Cardiac septum (tissue), 1 donor: ENCODE measurements at regions not wholly inside any gene's neighbourhood (a gene's known extent, or its start where the extent isn't known, plus 50 kb on each side); places are given as distances from the start of the nearest gene placed in this dataset.
A peak's percentile ranks its signal among the peaks of the same experiment; 100 is the strongest.

Experiments used
- DNase-seq: peaks from one replicate; pipeline ENCODE4 v3.0.0-alpha.2; 2020; ENCODE audit warnings: low spot score
- intact Hi-C: fragments of 100-400 bp; cut with DNase I; formaldehyde crosslinking; loops from one replicate; pipeline ENCODE4 v1.14.0; 2022
- donor health status: DM: no; HTN: no; CAD: no.

DNA sequence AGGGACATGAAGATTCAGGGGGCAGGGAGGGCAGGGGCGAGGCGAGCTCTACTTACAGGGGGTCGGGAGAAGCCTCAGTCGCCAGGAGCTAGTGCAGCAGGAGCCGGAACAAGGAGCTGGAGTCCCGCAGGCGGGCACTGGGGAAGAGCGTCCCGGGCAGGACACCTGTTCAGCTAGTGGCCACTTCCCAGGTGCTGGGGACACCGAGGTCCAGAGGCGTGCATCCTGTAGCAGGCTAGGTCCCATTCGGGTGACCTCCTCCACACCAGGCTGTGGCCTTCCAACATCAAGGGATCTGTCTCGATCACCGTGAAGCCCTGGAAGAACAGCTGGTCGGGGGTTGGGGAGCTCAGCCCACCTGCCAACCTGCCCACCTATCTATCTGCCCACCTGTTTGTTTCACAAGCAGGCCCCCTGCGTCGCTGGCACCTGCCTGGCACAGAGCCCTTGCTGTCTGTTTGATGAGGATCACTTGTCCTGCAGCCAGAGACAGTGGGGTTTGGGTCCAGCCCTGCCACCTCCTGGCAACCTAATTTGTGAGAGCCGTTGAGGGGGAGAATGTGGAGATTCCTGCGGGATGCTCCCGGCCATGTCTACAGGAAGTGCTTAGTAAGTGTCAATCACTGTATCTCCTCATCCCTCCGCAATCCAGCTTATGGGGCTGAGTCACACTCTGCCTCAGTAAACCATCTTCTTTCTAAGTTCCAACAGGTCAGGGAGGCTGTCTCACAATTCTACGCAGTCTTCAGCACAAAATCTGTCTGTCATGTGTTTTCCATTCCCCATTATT lies 940.9 kb downstream of the BRD1 start:
- DNase-seq = peak; percentile 73
- intact Hi-C loops = no loop called here

DNA sequence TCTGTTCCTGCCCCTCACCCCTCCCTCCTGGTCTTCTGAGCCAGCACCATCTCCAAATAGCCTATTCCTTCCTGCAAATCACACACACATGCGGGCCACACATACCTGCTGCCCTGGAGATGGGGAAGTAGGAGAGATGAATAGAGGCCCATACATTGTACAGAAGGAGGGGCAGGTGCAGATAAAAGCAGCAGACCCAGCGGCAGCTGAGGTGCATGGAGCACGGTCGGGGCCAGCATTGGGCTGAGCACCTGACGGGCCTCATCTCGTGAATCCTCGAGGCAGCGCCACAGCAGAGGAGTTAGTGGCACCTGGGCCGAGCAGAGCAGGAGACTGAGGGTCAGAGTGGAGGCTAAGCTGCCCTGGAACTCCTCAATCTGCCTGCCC lies 941.8 kb downstream of the BRD1 start:
- intact Hi-C loops = no loop called here
- DNase-seq = peak; percentile 51

DNA sequence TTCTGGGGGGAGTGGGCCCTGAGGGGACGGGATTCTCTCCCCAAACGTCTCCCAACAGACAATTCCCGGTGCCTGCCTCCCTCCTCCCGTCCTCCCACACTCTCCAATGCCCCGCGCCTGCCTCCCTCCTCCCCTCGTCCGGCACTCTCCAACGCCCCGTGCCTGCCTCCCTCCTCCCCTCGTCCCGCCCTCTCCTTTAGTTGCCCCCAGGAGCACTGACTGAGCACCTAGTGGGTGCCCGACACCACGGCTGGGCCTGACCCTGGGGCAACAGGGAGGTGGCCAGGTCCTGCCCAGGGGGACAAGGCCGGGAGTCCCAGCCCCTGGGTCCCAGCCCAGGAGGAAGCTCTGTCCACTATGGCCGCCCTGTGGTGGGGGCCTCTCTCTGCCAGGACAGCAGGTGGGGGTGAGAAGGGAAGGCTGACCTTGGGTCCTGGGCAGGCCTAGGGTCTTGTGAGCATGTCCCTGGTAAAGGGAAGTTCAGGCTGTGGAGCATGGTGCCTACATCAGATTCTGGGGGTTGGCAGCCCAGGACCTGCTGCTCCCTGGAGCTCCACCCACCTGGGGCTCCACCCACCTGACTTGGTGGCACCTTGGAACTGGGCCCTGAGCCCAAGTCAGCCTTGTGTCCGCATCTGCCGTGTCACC lies 942.3 kb downstream of the BRD1 start:
- peak; percentile 60 for DNase-seq
- intact Hi-C loops = no loop called here

DNA sequence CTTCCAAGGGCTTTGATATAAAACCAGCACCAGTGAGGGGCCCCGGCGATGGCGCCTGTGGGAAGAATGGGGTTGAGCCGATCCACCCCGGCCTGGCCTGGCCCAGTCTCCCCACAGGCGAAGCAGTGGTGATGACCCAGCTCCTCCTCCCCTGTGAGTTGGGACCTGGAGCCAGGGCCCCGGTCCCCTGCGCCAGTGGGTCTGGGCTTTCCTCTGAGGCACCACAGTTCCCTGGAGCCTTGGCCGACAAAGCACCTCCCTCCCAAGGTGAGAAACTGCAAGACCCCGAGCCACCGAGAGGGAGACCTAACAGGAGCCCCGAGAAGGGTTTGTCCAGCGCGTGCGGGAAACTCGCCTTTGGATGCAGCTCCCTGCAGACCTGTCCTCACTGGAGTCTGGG lies 942.9 kb downstream of the BRD1 start:
- intact Hi-C loops = no loop called here
- peak; percentile 62 for DNase-seq

DNA sequence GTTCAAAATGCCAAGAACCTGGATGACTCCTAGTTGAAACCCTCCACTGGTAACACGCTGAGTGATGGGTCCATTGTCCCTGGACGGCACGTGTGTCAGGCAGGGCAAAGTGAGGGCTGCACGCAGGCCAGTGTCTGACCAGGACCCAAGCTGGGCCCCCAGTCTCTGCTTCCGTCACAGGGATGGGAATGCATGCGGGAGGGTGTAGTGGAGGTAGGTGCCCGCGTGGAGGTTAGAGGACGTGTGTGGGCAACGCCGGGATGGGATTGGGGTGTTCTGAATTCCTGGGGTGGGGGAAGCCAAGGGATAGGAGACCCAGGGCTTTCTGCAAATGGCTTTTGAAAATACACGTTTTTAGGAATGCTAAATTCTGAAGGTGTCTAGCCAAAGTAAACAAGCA lies 943.3 kb downstream of the BRD1 start:
- intact Hi-C loops = no loop called here
- DNase-seq = peak; percentile 44

DNA sequence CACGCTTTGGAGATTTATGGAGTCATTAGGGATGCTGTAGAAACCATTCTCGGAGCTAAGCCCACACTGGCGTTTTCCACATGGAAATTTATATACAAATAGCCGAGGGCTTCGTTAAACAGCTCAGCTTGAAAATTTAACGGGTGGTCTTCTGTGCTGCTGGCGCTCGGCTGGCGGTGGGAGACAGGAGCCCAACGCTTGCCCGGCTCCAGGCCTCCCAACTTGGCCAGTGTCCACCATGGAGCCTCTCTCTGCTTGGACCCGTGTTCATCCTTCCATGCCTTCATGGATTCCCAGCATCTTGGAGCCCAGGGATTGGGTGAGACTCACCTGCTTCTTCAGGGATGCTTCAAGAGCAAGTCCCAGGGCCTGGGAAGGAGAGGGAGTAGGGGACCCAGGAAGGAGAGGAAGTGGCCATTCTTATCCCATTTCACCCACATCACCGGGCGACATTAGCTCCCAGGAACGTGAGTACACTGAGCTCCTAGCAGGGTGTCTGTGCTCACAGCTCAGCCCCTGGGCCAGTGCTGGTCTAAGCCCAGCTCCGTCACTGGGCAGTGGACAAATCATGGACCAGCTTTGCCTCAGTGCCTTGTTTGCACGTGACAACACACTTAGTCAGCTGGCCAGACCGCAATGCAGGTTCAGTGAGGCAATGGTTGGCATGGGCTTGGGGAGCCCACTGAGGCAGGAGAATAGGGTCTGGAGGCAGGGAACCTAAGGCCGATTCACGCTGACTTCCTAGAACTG lies 944.3 kb downstream of the BRD1 start:
- intact Hi-C loops = no loop called here
- DNase-seq = peak; percentile 31

DNA sequence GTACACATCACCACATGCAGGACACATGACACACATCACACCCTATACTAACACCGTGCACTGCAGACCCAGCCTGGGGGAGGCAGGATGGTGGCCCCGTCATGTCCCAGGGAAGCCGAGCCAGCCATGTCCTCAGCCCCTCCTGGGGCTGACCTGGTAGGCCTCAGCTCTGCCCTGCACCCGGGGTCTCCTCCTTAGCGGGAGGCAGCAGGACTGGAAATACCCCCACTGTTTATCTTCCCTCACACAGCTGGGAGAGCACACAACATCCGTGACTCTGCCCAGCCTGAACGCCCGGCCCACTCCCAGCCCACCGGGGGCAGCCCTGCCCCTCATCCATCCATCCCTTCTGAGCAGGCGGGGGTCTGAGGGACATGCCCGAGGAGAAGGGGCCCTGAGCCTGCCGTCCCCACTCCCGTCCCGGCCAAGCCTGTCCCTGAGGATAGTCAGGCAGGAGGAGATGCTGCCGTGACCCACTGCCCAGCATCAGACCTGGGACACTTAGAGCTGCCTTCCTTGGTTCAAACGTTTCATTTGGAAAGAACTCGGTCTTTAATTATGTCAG lies 945.0 kb downstream of the BRD1 start:
- intact Hi-C loops = no loop called here
- DNase-seq = peak; percentile 55

DNA sequence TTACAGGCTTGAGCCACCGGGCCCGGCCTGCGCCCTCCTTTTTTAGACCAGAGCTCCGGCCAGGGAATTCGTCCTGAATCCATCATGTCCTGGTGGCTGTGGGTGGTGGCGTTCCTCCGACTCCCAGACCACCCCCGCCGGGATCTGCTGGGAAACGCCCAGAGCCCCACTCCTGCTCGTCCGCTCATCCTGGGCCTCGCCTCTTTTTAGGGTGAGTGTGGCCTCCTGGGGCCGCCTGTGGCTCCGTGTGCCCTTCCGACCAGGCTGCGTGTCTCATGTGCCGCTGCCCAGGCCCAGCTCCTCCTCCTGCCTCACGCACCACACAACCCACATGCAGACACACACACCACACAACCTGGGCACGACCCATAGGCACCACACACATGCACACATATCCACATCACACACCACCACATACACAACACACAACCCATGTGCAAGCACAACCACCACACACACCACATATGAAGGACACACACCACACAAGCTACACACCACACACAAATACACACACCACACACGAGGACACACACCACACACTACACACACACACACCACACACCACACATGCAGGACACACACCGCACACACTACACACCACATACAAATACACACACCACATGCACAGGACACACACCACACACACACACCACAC lies 946.2 kb downstream of the BRD1 start:
- peak; percentile 51 for DNase-seq
- intact Hi-C loops = no loop called here

DNA sequence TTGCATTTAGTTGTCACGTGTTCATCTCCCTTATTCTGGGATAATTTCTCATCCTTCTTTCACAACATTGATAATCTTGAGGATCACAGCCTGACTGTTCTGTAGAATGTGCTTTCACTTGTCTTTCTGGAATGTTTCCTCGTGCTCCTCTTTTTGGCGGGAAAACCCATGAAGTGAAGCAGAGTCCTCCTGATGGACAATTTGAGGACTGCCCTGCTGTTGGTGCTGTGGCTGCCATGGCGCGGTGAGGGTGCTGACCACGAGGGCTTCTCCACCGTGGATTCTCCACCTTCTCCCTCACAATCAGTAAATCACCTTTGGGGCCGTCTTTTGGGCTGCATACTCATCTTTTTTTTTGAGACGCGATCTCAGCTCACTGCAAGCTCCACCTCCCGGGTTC lies 946.9 kb downstream of the BRD1 start:
- intact Hi-C loops = no loop called here
- peak; percentile 17 for DNase-seq

DNA sequence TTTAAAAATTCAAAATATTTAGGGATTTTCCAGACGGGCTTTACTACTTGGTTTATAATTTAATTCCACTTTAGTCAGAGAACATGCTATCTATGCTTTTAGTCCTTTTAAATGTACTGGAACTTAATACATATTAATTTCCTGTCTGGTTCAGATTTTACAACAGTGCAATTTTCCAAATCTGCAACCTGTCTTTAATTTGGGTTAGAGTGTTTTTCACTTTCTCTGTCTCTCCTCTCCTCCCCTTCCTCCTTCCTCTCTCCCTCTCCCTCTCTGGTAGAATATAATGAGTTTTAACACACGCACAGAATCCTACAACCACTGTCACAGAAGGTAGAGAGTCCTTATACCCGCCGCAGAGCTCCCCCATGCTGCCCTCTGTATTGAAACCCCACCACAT lies 950.7 kb downstream of the BRD1 start:
- intact Hi-C loops = no loop called here
- DNase-seq = no peak

DNA sequence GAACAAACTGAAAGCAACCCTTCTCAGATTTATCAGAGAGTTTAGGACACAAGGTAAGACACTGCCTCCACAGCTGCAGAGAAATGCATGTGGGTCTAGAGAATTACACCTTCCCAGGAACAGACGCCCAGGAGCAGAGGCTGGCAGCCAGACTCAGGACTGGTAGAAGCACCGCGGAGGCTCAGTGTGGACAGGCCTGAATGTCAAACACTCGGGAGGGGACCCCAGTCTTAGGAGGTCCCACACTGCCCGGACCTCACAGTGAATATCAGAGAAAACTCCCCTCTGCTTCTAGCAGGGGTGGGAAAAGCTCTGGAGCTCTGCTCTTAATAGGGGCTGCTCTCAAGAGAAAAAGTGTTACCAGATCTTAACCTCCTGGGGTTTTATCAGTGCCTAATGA lies 952.7 kb downstream of the BRD1 start:
- intact Hi-C loops = no loop called here
- peak; percentile 31 for DNase-seq

DNA sequence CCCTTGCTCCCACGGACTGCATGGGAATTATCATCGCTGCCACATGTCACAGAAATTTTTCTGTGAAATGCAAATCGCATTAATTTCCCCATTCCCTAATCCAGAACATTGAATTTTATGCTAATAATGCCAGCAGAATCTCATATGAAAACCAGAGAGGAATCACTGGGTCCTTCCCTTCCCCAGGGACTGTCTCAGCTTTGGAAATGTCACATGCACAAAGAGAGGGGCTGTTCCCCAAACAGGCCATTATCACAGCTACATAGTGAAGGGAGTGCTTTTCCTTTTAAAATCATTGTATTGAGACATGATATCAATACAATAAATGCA lies 954.5 kb downstream of the BRD1 start:
- intact Hi-C loops = no loop called here
- no peak for DNase-seq

DNA sequence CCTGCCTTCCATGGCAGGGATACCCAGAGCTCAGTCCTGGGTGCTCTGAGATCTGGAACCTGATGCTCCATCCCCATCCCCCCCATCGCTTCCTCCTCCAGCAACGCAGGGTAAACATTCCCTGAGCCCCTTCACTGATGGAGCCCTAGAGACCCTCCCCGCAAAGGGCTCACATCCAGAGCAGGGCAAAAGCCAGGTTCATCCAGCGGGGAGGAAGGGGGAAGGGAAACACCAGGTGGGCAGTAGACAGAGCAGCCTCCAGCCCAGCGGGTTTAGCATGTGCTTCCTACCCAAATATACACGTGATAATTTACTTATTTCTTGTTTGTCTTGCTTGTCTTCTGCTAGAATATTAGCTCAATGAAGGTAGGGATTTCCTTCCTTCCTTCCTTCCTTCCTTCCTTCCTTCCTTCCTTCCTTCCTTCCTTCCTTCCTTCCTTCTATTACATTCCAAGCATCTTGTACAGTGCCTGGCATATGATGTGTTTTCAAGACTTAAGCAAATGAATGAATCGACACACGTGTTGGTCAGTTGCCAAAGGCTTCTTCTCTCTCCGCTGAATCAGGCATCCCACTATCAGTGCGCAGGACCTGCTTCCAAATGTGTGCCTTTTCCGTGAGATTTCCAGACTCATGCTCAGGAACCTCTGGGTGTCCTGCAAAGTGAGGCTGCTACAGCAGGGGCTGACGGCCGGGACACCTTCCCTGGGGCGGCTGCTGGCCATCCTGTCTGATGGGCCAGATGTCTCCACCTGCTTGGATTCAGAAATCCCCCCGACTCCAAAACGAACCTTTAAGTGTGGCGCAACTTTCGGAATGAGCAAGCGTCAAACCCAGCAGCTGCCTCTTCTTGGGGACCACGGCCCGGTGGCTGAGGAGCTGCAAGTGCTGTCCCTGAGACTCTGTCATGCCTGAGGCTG lies 955.1 kb downstream of the BRD1 start:
- DNase-seq = peak; percentile 65
- intact Hi-C loops = no loop called here

DNA sequence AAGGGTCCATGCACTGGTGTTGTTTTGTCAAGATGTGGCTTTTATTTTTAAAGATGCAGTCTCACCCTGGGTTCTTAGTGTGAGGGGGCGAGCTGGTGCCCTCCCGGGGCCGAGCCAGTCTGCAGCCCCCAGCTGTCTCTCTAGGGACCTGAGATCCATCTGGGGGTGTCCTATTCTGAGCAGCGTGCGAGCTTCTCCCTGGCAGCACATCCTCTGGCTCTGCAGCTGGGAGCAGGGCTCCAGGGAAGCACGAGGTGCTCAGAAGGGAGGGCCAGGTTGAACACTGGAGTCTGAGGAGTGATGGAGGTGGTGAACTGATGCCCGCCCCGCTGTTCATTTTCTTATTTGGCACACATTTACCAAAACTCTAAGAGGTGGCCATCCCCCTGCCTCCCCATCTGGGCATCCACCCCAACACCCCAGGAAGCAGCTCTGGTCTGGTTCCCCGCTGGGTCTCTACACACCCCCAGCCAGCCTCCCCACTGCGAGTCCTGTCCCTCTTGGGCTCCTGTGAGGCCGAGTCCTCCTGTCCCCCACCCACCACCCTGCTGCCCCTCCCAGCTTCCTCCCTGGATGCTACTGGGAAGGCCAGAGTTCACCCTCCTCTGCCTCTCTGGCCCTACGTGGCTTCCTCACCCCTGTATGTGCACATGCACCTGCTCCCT lies 956.4 kb downstream of the BRD1 start:
- intact Hi-C loops = no loop called here
- peak; percentile 35 for DNase-seq

DNA sequence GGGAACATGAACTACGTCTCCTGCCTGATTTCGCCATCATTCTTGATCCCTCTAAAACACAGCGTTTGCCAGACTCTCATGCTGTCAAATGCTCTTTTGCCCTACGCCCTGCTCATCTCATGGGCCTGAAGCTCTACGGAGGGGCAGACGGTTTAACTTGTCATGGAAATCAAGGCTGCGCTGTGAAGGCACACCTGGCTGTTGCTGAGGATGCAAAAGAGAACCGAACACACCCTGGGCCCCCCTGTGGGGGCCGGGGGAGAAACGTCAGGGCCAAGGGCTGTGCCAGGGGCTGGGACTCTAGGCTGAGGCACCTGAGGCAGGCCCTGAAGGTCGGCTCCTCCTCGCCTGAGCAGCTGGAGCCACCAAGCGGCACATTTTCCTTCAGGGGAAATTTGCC lies 957.2 kb downstream of the BRD1 start:
- intact Hi-C loops = no loop called here
- DNase-seq = peak; percentile 39

DNA sequence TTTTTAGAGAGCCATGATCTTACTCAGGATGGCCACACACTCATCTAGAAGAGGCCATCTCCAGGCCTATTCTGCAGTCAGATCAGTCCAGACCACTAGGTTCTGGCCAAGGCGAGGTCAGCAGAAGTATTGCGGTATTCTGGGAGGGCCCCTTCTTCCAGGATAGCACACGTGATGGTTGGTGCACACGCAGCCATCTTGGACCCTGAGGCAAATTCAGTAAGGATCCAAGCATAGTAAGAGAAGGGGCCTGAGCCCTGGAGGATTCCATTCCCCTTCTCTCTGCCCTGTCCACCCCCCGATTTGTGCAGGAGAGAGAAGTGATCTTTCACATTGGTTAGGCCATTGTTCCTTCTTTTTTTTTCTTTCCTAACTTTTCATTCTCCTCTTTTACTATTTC lies 957.9 kb downstream of the BRD1 start:
- peak; percentile 12 for DNase-seq
- intact Hi-C loops = no loop called here

DNA sequence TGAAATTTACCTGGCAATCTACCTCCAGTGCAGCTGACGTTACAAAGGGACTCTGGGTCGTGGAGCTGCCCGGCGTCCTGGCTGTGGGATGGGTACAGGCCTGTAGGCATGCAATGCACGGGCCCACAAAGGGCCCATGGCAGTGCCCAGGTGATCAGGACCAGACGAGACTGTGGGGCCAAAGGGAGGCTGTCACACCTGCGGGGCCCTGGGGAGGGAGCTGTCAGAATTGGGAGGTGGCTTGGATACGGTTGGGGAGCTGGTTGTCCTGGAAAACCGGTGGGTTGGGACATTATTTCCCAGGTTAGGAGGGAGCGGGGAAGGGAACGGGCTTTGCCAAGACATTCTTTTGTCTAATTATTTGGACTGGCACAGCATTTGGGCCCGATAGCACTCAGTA lies 958.5 kb downstream of the BRD1 start:
- peak; percentile 56 for DNase-seq
- intact Hi-C loops = no loop called here

DNA sequence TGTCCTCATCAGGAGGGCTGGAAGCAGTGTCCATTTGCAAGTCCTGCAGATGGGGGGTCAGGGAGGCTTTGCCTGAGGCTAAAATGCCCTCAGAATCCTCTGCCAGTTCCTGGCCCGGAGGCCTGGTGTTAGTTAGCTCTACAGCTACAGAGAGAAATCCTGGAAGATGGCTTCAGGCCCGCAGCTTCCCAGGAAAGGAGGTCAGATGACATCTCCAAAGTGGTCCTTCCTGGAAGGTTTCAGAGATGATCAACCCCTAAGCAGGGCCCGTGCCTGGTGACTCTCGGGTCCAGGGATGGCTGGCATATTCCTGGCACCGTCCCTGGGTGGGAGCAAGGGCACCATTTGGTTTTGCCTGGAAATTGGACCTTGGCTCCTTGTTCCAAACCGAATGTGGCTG lies 959.1 kb downstream of the BRD1 start:
- intact Hi-C loops = no loop called here
- DNase-seq = peak; percentile 33

DNA sequence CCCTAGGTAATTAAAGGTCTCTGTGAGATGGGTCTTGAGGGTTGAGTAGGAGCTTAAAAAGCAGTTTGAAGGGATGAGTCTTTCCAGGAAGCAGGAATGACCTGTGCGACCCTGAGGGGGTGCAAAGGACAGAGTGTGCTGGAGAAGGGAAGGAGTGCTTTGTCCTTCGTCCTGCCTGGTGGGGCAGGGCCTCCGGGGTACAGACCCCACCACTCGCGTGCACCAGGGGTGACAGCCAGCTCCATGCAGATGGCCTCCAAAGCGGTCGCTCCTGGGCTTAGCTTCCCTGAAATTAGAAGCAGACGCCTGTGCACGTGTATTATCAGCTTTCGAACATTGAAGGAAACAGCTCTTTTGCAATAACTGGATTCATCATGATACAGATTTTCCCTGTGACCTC lies 959.8 kb downstream of the BRD1 start:
- peak; percentile 5 for DNase-seq
- intact Hi-C loops = no loop called here
